PFSK-1 (cell line): ENCODE measurements at regions not wholly inside any gene's neighbourhood (a gene's known extent, or its start where the extent isn't known, plus 50 kb on each side); places are given as distances from the start of the nearest gene placed in this dataset.

Experiments
- FOXP2 ChIP-seq: optimal IDR thresholded peaks from 2 replicates; pipeline ENCODE3; 2011; ENCODE audit warnings: borderline replicate concordance, control low read depth, inconsistent platforms; ENCODE audit not compliant: insufficient read depth; ENCODE audit errors: extremely low read length, extremely low read depth
- POLR2AphosphoS5 ChIP-seq: IDR thresholded peaks from 2 replicates; pipeline ENCODE4 v1.6.1; 2012; ENCODE audit warnings: low read depth, mild to moderate bottlenecking, control low read depth, low read length, moderate library complexity
- REST ChIP-seq, 2 experiments: IDR thresholded peaks; 2 replicates each; pipeline versions ENCODE4 v1.6.1 to v1.8.0; 2011 to 2012; ENCODE audit warnings: low read depth in 2 of 2, low read length in 2 of 2, control low read depth in 1 of 2, inconsistent platforms in 1 of 2, mild to moderate bottlenecking in 1 of 2, moderate library complexity in 1 of 2; ENCODE audit not compliant: insufficient read depth in 1 of 2
- SIN3A ChIP-seq: IDR thresholded peaks from 2 replicates; pipeline ENCODE4 v1.6.1; 2012; ENCODE audit warnings: mild to moderate bottlenecking, low read length, moderate library complexity, borderline replicate concordance; ENCODE audit not compliant: insufficient read depth
- TAF1 ChIP-seq: IDR thresholded peaks from 2 replicates; pipeline ENCODE4 v1.6.1; 2012; ENCODE audit warnings: low read length, control low read depth, borderline replicate concordance; ENCODE audit not compliant: insufficient read depth

GRCh38 chr13:61824168-61824567 lies 408.5 kb upstream of the PCDH20 start:
- TF ChIP-seq SIN3A (no peak), POLR2AphosphoS5 (no peak), FOXP2 (no peak), TAF1 (no peak), REST (IDR thresholded peaks at IDR 0.05; ENCODE audit: insufficient read depth in 1 of 2, low read depth in 2 of 2, low read length in 2 of 2) (no peak)

- TF ChIP-seq REST (IDR thresholded peaks at IDR 0.05; ENCODE audit: insufficient read depth in 1 of 2, low read depth in 2 of 2, low read length in 2 of 2) (no peak), FOXP2 (no peak)
These were observed 396.6 kb upstream of the PCDH20 start for GRCh38 chr13:61812286-61812685.

GRCh38 chr13:61810065-61810464 lies 394.4 kb upstream of the PCDH20 start:
- TF ChIP-seq FOXP2 = no peak
- no peak for TF ChIP-seq POLR2AphosphoS5
- no peak for TF ChIP-seq TAF1
- TF ChIP-seq REST (IDR thresholded peaks at IDR 0.05; ENCODE audit: insufficient read depth in 1 of 2, low read depth in 2 of 2, low read length in 2 of 2) = no peak
- TF ChIP-seq SIN3A = no peak

DNA sequence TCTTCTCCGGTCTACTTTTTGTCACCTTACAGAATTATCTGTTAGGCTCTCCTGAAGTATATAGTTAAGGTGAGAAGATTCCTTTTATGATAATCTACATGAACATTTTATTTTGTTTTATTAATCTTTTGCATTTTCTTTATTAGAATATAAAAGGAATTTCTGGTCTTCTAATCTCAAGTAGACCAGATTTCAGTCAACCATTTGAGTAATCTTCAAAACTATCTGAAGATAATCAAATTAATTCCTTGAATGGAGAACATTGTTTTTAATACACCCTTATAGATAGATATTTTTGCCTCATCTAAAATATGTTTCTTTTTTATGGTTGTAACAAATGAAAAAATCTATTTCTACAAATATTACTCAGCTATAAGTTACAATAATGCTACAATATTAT lies 381.7 kb upstream of the PCDH20 start:
- no peak for TF ChIP-seq SIN3A

GRCh38 chr13:61795580-61795979 lies 379.9 kb upstream of the PCDH20 start:
- TF ChIP-seq FOXP2 (no peak), SIN3A (no peak), POLR2AphosphoS5 (no peak), REST (IDR thresholded peaks at IDR 0.05; ENCODE audit: insufficient read depth in 1 of 2, low read depth in 2 of 2, low read length in 2 of 2) (no peak), TAF1 (no peak)

GRCh38 chr13:61779456-61779855 lies 363.8 kb upstream of the PCDH20 start:
- TF ChIP-seq TAF1 (no peak), POLR2AphosphoS5 (no peak), SIN3A (no peak), REST (IDR thresholded peaks at IDR 0.05; ENCODE audit: insufficient read depth in 1 of 2, low read depth in 2 of 2, low read length in 2 of 2) (no peak)
